AG04450 (cell line): ENCODE measurements at regions not wholly inside any gene's neighbourhood (a gene's known extent, or its start where the extent isn't known, plus 50 kb on each side); places are given as distances from the start of the nearest gene placed in this dataset.

Experiments used
- CTCF ChIA-PET: fragments of 300-600, 350-600 bp; formaldehyde crosslinking; extraction: SDS; loops from one replicate; lab custom pipeline; 2022; ENCODE audit warnings: antibody characterized with exemption, inconsistent platforms; lab: Charles Lee
- POLR2A ChIA-PET: fragments of 350-600 bp; formaldehyde crosslinking; extraction: SDS; loops from one replicate; lab custom pipeline; 2021; ENCODE audit warnings: antibody characterized with exemption, inconsistent platforms; lab: Yijun Ruan, JAX
- DNase-seq: peaks from one replicate; pipeline ENCODE4 v3.0.0-alpha.2; 2011; ENCODE audit warnings: low read depth, low spot score
- H3K27ac ChIP-seq: one replicate; pipeline ENCODE4 v1.5.1; 2012; ENCODE audit warnings: low read depth, low read length, control low read depth
- H3K27me3 ChIP-seq: one replicate; pipeline ENCODE4 v1.6.0; 2012; ENCODE audit warnings: low read length; ENCODE audit not compliant: control insufficient read depth, insufficient read depth
- H3K4me3 ChIP-seq: 2 replicates; pipeline ENCODE4 v1.5.1; 2011; ENCODE audit warnings: mild to moderate bottlenecking, low read depth, low read length, control low read depth
- H3K9me3 ChIP-seq: 2 replicates; pipeline ENCODE4 v1.5.1; 2012; ENCODE audit warnings: low read length; ENCODE audit not compliant: control insufficient read depth, insufficient read depth
- CTCF ChIP-seq: IDR thresholded peaks from 2 replicates; pipeline ENCODE4 v1.5.1; 2011; ENCODE audit warnings: low read depth, low read length, control low read depth, inconsistent platforms

DNA sequence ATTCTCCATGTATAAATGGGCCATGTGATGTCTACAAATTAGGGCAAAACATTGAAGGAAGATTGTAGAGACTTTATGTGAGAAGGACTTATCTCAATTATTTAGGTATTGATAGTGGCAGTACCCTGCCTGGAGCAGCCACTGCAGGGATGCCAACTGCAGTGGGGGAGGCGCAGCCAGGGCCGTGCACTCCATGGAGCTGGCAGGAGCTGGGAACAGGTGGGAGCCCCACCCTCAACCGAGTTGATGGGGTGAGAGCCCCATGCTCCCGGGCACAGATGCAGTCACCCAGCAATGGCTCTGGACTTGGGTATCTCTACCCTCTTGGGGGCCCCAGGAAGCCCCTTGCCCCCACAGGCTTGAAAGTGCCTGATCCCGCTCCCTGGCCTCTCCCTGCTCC lies 564.3 kb downstream of the SLC4A3 start:
- CTCF ChIA-PET = interaction anchor here (1.1 kb wide), 1 partner anchor 522 kb away, joined by 4 read pairs; no protein-coding TSS in a partner anchor
- POLR2A ChIA-PET = no interaction called here
- no peak overlapping the region for H3K27ac ChIP-seq
- no peaks in the 10 kb centered on the region for H3K27me3 ChIP-seq
- DNase-seq = no peak
- no peak overlapping the region for H3K4me3 ChIP-seq
- peaks cover 18% of the 10 kb centered on the region for H3K9me3 ChIP-seq
- TF ChIP-seq CTCF = no peak

GRCh38 chr2:220192994-220193753 lies 565.7 kb downstream of the SLC4A3 start:
- H3K27me3 ChIP-seq = no peaks in the 10 kb centered on the region
- POLR2A ChIA-PET = no interaction called here
- DNase-seq = no peak
- H3K4me3 ChIP-seq = no peak overlapping the region
- no peak for TF ChIP-seq CTCF
- H3K27ac ChIP-seq = no peak overlapping the region
- CTCF ChIA-PET = no interaction called here
- peaks cover 18% of the 10 kb centered on the region for H3K9me3 ChIP-seq

DNA sequence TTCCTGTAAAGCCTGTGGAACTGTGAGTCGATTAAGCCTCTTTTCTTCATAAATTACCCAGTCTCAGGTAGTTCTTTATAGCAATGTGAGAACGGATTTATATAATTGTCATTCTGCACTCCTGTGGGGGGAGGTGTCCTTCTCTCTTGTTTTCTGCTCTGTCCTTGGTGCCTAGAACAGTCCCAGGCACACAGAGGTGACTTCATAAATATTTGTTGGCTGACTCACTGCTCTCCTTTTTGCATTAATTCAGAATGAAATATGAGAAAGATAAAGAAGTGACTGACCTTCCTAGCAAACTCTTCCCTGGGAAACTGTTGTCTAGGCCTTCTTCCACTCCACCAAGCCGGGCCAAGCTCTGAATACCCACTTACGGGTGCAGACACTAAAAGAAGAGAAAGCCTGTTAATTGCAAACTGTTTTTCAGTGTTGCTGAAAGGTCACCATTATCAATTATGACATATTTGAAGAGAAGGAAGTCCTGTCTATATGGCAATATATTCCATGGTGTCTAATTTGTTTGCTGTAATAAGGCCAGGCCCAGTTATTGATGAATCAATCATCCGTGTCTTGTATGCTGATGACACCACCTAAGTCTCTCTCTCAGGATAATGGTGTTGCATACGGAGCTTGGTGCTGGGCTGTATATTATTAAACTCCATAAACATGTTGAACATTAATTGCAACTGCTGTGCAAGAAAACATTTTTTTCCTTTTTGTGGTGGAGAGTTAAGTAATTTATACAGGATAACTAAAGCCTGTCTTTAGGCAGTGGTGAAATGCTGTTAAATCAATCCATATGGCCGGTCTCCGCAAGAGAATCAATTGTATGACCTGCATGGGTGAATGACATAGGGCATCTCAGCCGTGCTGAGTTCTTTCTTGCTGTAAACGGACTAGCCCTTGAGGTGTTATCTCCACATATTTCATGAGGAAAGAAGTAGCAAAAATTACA lies 567.5 kb downstream of the SLC4A3 start:
- POLR2A ChIA-PET = no interaction called here
- Histone ChIP-seq H3K9me3 (peaks cover 18% of the 10 kb centered on the region), H3K27me3 (no peaks in the 10 kb centered on the region), H3K4me3 (no peak overlapping the region), H3K27ac (no peak overlapping the region)
- CTCF ChIA-PET = no interaction called here
- no peak for TF ChIP-seq CTCF
- DNase-seq = no peak

DNA sequence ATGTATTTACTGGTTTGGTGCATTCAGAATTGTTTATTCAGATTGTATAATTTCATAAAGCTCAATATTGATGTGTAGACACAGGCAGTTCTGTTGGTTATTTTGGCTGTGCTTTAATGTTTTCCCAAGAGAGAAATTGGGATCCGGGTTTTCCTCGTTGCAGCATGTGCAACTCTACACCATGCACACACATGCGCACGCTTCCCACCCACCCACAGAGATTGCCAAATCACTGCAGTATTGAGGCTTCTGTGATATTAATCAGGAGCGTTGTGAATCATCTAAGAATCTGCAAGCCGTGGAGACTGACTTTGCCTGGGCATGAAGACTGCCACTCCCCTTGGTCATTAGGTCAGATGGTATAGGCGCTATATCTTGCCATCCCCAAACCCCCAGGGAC lies 571.5 kb downstream of the SLC4A3 start:
- H3K4me3 ChIP-seq = no peak overlapping the region
- ChIA-PET CTCF (interaction anchor here (0.6 kb wide), 1 partner anchor 8 kb away, joined by 9 read pairs; no protein-coding TSS in a partner anchor), POLR2A (no interaction called here)
- peaks cover 9% of the 10 kb centered on the region; the same call in 1 of the 2 replicates for H3K9me3 ChIP-seq
- DNase-seq = peak; percentile 50
- no peaks in the 10 kb centered on the region for H3K27me3 ChIP-seq
- TF ChIP-seq CTCF = no peak
- no peak overlapping the region for H3K27ac ChIP-seq
